Ammon's horn (tissue), 1 donor: ENCODE measurements at regions not wholly inside any gene's neighbourhood (a gene's known extent, or its start where the extent isn't known, plus 50 kb on each side); places are given as distances from the start of the nearest gene placed in this dataset.

Source experiments
- DNase-seq: peaks from one replicate; pipeline ENCODE4 v3.0.0-alpha.2; 2016; ENCODE audit warnings: low spot score

DNA sequence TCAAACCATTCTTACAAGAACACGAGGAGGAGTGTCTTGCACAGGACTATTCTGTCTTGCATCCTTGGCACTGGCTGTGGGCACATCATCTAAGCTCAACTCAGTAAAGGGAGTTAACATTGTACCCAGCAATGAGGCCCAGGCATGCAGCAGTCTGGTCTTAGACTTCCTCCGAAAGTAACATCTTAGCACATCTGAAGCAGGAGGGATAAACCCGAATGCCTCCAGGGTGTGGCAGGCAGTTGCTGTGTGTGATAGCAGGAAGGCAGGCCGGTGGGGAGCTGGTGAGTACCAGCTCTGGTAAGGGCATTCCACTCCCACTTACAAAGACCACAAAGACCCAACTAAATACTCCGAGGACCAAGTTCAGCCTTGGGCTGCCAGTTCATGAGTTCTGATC lies 206.3 kb downstream of the TSN start:
- no peak for DNase-seq

DNA sequence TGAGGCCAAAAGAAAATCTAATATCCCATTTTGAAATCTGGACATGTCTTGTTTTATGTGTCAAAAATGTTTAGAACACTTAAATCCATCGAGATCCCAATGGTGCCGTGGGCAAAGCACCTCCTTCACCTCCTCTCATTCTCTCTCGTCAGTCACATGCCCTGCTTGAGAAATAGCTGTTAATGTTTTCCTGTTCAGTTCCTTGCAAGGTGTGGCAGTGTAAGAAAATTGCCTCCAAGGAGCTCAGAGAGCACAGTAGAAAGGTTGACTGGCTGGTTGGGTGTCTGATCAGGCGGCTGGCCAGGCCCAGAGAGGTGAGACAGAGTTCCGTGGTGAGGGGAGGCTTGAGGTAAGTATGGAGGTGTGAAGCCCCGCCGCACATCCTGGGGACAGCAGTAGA lies 210.2 kb downstream of the TSN start:
- no peak for DNase-seq

DNA sequence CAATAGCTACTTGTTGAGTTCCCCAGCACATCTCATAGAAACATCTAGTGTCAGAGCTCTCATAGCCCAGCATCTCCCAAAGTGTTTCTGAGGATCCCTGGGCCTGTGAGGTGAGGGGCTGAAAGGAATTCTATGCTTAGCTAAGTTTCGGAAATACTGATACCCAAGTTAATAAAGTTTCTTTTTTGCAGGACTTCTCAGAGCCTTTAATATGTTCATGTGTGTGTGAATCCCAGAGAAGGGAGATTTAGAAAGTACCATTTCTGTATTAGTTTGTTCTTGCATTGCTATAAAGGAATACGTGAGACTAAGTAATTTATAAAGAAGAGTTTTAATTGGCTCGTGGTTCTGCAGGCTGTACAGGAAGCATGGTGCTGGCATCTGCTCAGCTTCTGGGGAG lies 211.2 kb downstream of the TSN start:
- no peak for DNase-seq

DNA sequence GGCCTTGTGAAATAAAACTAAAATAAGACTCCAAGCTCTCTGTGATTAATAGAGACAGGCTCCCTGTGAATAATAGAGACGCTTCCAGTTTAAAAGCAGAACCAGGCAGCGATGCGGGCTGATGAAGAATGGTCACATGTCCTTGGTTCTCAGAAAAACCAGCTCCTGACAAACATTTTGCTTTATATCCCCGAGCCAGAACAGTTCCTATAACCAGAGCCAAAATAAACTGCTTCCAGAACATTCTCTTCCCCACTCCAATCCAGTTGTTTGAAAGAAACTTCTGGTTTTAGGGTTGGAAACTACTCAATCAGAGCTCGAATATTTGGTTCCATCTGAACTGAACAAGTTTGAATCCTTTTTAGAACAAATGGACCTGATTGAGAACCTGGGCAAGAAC lies 213.7 kb downstream of the TSN start:
- DNase-seq, result peak; percentile 40

DNA sequence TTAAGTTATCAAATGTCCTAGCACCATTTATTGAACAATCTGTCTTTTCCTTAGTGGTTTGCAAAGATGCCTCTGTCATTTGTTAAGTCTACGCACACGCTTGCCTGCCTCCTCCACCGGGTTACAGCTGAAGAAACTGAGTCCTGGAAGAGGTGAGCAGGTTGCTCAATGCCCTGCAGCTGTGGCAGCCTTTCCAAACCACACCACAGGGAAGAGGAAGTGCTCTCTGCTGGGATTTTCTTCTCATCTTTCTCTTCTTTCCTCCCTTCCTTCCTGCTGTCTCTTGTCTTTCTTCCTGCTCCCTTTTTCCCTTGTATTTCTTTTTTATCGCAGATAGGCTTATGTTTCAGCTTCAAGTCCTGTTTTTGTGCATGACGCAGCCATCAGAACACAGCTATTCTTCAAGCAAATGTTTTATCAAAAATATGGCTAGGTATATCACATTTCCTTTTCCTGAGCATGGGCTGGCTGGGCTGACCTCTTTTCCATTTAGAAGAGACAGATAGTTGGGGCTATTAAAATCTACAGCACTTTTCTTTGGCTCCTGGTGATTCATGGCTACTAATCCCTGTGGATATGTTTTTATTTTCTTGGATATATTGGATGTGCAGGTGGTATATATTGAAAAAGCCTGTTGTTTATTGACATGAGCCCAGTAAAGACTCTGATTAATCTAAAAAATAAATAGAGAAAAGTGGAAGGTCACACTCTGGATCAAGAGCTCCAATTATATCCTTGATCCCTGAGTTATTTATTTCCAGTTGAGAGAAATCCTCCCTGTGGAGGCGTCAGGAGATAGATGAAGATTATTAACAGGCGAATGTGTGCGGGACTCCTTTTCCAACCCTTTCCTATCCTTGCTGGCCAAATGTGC lies 214.6 kb downstream of the TSN start:
- DNase-seq, result no peak

DNA sequence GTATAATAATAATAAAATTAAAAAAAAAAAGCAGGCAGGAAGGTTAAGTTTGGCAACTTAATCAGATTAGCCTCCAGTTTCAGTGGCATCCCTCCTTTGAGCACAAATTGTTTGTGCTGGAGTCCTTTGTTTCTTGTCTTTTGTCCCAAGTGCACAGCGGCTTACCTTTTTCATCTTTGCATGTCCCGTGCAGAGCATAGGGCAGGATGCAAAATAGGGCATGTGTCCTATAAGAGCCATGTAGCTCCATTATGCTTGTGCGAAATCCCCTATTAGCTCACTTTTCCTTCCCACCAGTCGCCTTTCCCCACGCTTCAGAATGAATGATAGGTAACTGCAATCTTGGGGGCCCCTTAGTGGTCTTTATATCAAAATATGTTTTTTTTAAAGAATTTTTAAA lies 216.8 kb downstream of the TSN start:
- DNase-seq, result no peak

DNA sequence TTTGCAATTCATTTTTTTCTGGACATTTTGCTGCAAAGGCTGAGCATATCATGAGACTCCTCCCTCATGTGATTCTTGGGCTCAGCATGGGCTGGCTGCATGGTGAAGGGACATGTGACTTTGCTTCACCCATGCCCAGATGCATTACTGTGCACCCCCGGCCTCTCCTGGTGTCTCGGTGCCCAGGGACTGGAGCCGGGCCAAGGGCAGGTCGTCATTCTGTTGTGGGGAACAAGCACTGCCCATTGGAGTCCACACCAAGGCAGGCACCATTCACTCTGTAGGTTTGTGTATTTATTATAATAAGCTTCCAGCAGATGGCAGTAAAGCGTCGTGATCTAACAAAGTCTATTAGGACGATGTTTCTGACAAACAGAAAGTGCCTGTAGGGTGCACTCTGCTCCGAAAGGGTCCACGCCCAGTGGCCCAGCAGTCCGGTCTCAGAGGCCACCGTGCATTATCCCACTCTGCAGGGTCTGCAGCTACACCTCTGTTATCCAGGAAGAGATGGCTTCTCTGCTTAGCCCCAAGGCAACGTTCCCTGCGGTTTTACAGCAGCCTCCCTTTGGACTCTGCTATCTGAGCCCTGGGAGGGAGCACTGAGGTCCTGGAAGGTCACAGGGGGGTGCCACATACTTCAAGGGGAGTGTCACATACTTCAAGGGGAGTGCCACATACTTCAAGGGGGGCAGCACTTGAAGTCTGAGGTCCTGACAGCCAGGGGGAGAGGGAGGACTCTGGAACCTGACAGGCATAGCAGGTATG lies 219.6 kb downstream of the TSN start:
- DNase-seq, result peak; percentile 89

DNA sequence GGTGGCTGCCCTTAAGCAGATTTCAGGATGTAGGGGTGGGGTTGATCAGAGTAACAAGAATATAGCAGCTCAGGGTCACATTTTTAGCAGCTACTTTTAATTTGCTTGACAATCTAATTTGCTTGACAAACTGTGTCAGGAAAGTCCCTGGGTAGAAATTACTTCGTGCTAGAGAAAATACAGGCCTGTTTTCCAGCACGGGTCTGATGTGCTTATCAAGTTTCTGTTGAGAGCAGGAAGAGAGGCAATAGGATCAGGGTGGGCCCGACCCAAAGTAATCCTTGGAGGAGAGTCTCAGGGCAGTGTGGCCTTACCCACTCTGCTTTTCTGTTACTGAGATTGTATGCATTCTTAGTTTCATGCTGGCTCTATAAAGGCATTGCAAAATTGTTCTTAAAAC lies 221.5 kb downstream of the TSN start:
- DNase-seq, result no peak

DNA sequence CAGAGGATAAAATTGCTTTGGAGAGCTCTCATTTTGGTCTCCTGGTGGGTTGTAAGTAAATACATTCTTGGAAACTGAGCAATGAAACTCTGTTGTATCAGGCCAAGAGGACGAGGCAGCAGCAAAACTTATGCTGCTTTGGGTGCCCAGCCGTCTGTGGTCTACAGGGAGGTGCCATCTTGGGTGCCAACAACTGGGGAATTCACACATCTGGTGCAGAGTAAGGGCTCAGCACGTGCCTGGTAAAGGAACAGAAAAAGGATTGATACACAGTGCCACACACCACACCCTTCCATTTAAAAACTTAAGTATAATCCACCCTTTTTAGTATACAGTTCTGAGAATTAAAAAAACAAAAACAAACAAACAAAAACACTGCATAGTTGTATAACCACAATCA lies 221.9 kb downstream of the TSN start:
- DNase-seq, result no peak

DNA sequence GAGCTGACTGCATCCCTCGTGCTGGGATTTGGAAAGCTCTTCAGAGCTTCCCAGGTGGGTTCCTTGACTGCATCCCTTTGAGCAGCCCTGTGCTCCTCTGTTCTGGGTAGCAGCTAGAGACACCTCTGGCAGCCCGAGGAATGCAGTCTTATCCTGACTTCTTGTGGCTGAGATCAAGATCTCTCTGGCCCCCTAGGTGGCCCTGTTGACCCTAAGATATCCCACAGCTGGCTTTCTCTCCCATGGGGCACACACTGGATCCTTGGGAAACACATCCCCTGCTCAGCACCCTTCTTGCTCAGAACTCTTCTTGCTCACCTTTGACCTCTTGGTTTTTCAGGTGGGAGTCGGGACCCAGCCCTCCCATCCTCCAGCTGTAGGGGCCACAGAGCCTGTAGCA lies 237.2 kb downstream of the TSN start:
- no peak for DNase-seq

DNA sequence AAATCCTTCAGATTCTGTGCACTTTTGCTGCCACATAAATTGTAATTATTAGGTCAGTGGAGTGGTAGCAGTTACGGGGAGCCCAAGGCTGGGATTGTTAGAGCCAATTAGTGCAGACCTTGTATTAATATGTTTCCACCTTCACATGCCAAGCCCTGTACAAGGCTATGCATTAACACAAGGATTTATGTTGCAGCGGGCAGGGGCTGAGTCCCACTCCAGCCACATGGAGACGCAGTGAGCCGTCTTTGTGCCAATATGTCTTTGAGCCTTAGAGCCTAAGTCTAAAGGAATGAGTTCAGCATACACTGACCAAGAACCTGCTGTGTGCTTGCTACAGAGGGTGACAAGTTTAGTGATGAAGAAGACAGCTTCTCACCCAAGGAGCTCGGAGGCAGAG lies 238.2 kb downstream of the TSN start:
- no peak for DNase-seq

DNA sequence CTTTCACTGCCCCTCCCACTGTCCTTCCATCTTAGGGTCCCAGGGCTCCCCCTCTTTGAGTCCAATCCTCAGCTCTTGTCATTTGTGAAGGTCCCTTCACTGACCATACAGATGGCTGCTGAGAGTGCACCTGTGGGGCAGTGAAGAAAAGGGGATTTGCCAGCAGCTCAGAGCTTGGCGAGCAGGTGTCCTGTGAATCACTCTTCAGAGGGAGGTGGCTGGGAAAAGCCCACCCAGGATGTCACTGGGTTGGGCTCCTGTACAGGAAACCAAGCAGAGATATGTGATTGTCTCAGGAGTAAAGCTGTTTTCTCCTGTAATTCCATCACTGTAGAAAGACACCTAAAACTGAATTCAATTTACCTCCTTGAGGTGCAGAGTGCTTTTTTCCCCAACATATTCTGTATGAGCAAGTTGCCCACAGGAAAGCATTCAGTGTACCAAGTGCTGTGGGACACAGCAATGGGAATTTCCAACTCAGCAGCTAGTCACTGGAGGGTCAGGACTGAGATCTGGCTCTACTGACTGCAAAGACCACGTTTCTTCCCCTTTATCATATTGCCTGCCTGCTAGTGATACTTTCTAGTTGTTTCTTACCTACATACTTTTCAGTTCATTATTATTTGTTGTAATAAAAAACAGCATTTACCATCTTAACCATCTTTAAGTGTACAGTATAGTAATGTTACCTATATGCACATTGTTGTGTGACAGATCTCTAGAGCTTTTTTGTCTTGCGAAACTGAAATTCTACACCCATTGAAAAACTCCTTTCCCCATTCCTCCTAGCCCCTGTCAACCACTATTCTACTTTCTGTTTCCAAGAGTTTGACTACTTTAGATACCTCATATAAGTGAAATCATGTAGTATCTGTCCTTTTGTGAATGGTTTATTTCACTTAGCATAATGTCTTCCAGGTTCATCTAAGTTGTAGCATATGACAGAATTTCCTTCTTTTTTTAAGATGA lies 239.1 kb downstream of the TSN start:
- DNase-seq, result no peak

DNA sequence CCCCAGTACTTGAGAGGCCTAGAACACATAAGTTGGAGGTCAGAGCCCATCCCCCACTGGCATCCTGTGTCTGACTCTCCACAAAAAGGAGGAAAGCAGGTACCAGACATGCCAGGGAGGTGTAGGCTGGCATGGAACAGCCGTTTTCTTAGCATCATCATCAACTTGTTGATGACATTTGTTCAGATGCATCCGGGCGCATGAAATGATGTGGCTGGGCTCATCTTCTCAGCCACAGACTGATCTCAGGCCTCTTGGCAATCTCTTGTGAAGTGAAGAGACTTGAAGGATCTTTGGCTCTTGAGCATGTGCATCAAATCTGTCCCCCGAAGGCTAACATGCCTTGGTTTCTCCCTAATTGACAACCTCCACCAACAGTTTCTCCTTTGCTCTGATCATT lies 243.3 kb downstream of the TSN start:
- DNase-seq, result no peak

DNA sequence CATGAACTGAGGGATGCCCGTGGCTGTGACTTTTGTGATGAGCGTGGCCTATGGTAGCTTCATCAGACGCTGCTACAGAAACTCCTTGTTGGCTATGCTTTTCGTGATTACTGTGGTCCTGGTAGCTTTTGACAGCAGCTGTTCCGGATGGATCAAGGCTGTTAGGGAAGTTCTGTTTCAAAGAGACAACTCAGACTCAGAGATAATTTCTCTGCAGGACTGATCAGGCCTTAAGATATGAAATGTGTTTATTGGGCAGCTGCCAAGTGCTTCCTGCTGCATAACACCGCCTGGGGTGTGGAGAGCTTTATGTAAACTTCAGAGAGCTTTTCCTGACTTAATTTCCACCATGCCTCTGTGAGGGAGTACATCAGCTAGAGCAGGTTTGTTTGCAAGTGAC lies 243.8 kb downstream of the TSN start:
- DNase-seq, result no peak

DNA sequence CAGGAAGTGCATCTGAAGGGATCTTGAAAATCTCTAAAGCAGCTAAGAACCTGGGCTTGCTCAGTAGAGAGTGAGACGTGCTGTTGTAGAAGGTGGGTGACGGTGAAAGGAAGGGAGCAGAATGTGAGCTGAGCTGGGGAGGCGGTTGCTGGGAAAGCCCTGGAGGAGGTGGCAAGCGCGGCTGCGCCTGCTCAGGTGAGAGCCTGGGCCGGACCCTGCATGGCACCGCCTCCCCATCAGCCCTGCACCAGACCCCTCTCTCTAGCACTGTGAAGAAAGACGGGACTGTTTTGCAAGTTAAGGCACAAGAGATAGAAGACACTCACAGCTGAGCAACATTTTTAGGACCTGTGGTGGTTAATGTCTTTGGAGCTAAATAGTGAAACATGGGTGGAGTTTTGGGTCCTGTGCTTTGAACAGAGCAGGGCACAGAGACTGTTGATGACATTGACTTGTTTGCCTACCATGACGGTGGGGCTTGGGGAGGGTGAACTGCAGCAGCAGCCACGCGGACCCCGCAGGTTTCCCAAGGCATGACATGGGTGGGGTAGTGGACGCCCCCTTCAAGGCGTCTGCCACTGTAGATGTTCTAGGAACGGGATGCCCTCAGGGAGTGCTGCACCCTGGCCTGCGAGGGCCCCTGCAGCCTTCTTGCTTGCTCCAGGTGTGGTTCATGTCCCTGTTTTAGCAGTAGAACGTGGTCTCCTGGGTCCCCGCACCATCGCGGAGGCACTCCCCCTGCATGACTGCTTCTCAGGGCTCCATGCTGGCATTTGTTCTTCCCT lies 245.3 kb downstream of the TSN start:
- no peak for DNase-seq

DNA sequence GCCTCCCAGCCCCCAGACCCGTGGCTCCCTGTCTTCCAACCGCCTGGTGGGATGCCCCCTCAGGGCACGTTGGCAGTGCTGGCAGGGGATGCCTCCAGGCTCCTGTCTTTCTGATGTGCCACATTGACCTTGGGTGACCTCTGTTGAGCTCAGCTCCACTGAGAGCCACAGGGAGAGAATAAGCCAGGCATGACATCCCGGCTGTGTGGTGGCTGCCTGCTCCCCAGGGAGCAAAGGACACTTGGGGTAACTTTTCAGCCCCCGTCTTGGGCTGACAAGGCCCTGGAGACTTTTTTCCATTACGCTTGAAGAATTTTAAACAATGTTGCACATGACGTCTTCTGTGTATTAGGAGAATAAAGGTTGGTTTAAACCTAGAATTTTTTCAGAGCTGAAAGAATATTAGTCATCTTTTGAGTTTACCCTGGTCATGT lies 246.0 kb downstream of the TSN start:
- no peak for DNase-seq

DNA sequence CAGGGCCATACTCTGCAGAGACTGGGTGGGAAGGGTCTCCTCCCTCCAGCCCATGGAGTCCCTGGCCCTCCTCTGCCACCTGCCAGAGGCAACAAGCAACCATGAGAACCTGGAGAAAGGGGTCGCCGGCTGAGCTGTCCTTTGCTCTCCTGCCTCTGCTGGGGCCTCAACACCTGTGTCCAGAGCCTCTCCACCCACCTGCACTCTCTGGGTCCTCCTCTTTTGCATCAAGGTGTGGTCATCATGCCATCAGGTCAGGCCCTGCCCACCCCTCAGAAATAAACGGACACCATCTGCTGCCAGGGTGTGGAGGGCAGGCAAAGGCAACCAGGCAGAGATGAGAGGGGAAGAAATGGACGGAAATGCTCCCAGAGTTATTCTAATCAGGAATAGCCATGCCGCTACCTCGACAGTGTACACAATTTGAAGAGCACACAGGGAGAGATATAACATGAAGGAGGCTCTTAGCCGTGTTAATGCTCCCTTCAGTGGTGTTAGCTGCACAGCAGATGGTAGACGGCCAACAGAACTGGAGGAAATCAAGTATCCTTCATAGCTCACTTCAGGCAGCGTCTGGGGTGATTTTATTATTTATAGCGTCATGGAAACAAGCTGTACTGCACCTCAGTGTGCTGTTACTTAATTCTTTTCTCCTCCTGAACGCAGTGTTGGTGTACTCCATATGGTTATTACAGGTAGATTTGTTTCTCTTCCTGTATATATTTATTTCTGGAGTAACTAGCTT lies 247.9 kb downstream of the TSN start:
- no peak for DNase-seq

DNA sequence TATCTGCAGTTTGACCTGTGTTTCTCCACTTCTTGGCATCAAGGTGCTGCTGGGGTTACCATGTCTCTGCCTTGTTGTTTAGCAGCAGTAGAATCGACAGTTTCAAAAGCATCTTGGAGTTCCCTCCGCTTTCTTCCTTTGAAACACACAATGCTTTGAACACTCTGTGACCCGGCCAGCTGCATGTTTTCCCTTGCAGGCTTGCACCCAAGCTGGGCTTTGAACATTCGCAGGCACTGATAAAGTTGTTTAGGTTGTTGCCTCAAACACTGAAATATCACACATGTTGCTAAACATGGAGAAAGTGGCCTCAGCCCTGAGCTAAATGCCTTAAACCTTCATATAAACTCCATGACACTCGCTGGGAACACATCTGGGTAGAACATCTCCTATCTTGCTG lies 251.7 kb downstream of the TSN start:
- DNase-seq, result no peak

DNA sequence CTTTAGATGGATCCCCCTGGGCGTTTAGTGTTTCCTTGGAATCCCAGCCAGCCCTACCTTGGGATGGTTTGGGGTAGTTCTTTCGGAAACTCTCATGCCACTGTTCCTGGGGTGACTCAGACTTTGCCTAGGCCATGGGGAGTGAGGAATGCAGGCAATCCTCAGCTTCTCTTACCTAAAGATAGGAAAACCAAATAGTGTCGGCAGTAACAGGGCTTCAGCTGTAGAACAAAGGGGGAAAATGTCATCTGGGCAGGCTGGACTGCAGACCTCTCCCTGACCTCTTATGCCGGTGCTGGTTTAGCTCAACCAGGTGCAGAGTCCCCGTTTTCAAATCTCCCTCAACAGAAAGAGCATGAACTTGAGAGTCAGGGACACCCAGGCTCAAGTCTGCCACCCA lies 252.1 kb downstream of the TSN start:
- DNase-seq, result no peak

DNA sequence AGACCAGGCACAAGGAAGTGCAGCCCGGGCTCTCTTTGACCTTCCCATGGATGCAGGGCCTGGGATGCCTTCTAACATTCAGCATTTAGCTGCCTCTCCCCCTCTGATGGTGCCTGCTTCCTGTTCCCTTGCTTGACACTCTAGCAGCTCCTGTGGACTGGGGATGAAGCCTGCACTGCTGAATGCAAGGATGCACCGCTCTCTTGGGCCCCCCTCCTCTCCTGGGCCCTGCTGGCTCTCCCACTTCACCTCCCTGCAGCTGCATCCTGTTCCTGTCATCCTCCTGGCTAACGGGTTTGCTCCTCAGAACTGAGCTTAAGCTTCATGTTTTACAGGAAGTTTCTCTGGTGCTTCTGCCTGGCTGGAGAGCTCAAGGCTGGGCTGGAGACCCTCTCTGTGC lies 254.1 kb downstream of the TSN start:
- DNase-seq, result no peak
